H9 (cell line): ENCODE measurements at regions not wholly inside any gene's neighbourhood (a gene's known extent, or its start where the extent isn't known, plus 50 kb on each side); places are given as distances from the start of the nearest gene placed in this dataset.

Source experiments
- DNase-seq: peaks from one replicate; pipeline ENCODE4 v3.0.0-alpha.2; 2017
- H2AFZ ChIP-seq: one replicate; pipeline ENCODE4 v1.6.1; 2013; ENCODE audit warnings: mild to moderate bottlenecking, low read length, control low read depth, moderate library complexity
- H2AK5ac ChIP-seq: 2 replicates; pipeline ENCODE4 v1.6.1; 2013; ENCODE audit warnings: low read length, control low read depth, mixed read lengths; ENCODE audit not compliant: insufficient read length
- H2BK120ac ChIP-seq: one replicate; pipeline ENCODE4 v1.6.1; 2013; ENCODE audit warnings: low read depth, mild to moderate bottlenecking, low read length, control low read depth, inconsistent platforms; ENCODE audit not compliant: poor library complexity, severe bottlenecking
- H2BK12ac ChIP-seq: 2 replicates; pipeline ENCODE4 v1.6.1; 2013; ENCODE audit warnings: low read length, control low read depth, mixed read lengths, low read depth; ENCODE audit not compliant: insufficient read length
- H2BK15ac ChIP-seq: 2 replicates; pipeline ENCODE4 v1.6.1; 2013; ENCODE audit warnings: low read depth, low read length, control low read depth
- H2BK20ac ChIP-seq: one replicate; pipeline ENCODE4 v1.6.1; 2013; ENCODE audit warnings: low read depth, mild to moderate bottlenecking, low read length, control low read depth, inconsistent platforms; ENCODE audit not compliant: poor library complexity, severe bottlenecking
- H2BK5ac ChIP-seq: 2 replicates; pipeline ENCODE4 v1.6.1; 2013; ENCODE audit warnings: low read length, control low read depth, mixed read lengths; ENCODE audit not compliant: insufficient read length
- H3K14ac ChIP-seq: 2 replicates; pipeline ENCODE4 v1.6.1; 2013; ENCODE audit warnings: low read length, control low read depth; ENCODE audit not compliant: insufficient read depth
- H3K18ac ChIP-seq: 2 replicates; pipeline ENCODE4 v1.6.1; 2013; ENCODE audit warnings: low read depth, mild to moderate bottlenecking, mixed read lengths, low read length, control low read depth; ENCODE audit not compliant: insufficient read length
- H3K23ac ChIP-seq: 2 replicates; pipeline ENCODE4 v1.6.1; 2013; ENCODE audit warnings: low read length, control low read depth, mixed read lengths, low read depth; ENCODE audit not compliant: insufficient read length
- H3K23me2 ChIP-seq: 2 replicates; pipeline ENCODE4 v1.6.1; 2013; ENCODE audit warnings: low read depth, mild to moderate bottlenecking, mixed read lengths, low read length, control low read depth; ENCODE audit not compliant: insufficient read length, poor library complexity, severe bottlenecking
- H3K27ac ChIP-seq: 2 replicates; pipeline ENCODE4 v1.5.1; 2013; ENCODE audit warnings: low read length, control low read depth, mixed read lengths, low read depth; ENCODE audit not compliant: insufficient read length
- H3K27me3 ChIP-seq: 2 replicates; pipeline ENCODE4 v1.6.1; 2013; ENCODE audit warnings: low read length, control low read depth, inconsistent platforms; ENCODE audit not compliant: insufficient read depth
- H3K4ac ChIP-seq: 2 replicates; pipeline ENCODE4 v1.6.1; 2013; ENCODE audit warnings: low read depth, mild to moderate bottlenecking, control low read depth, inconsistent platforms, low read length, moderate library complexity
- H3K4me1 ChIP-seq: 2 replicates; pipeline ENCODE4 v1.6.1; 2013; ENCODE audit warnings: low read length, control low read depth, inconsistent platforms; ENCODE audit not compliant: insufficient read depth
- H3K4me2 ChIP-seq: 2 replicates; pipeline ENCODE4 v1.6.1; 2013; ENCODE audit warnings: low read length, control low read depth, mixed read lengths; ENCODE audit not compliant: insufficient read length, insufficient read depth
- H3K56ac ChIP-seq: 2 replicates; pipeline ENCODE4 v1.6.1; 2013; ENCODE audit warnings: low read depth, mild to moderate bottlenecking, mixed read lengths, low read length, control low read depth; ENCODE audit not compliant: insufficient read length
- H3K79me1 ChIP-seq: 2 replicates; pipeline ENCODE4 v1.6.1; 2013; ENCODE audit warnings: low read depth, mild to moderate bottlenecking, moderate library complexity, low read length, control low read depth, inconsistent platforms; ENCODE audit not compliant: insufficient read depth, poor library complexity, severe bottlenecking
- H3K79me2 ChIP-seq: 2 replicates; pipeline ENCODE4 v1.6.1; 2013; ENCODE audit warnings: low read length, control low read depth, inconsistent platforms; ENCODE audit not compliant: insufficient read depth
- H3K9ac ChIP-seq: 2 replicates; pipeline ENCODE4 v1.6.1; 2013; ENCODE audit warnings: low read length, control low read depth, mixed read lengths; ENCODE audit not compliant: insufficient read length; ENCODE audit errors: extremely low read depth
- H3K9me3 ChIP-seq: one replicate; pipeline ENCODE4 v1.6.1; 2013; ENCODE audit warnings: low read depth, low read length, inconsistent platforms; ENCODE audit not compliant: control insufficient read depth
- H3T11ph ChIP-seq: one replicate; pipeline ENCODE4 v1.6.1; 2013; ENCODE audit warnings: mild to moderate bottlenecking, low read length, control low read depth, inconsistent platforms
- H4K20me1 ChIP-seq: one replicate; pipeline ENCODE4 v1.6.1; 2013; ENCODE audit not compliant: control insufficient read depth, insufficient read length, insufficient read depth
- H4K5ac ChIP-seq: 2 replicates; pipeline ENCODE4 v1.6.1; 2013; ENCODE audit warnings: low read depth, mild to moderate bottlenecking, mixed read lengths, low read length, control low read depth; ENCODE audit not compliant: insufficient read length
- H4K8ac ChIP-seq: replicated peaks from 2 replicates; pipeline ENCODE4 v1.6.1; 2013; ENCODE audit warnings: low read length, control low read depth, mixed read lengths, low read depth; ENCODE audit not compliant: insufficient read length
- H4K91ac ChIP-seq: 2 replicates; pipeline ENCODE4 v1.6.1; 2013; ENCODE audit warnings: low read depth, mild to moderate bottlenecking, moderate library complexity, mixed read lengths, low read length, control low read depth; ENCODE audit not compliant: insufficient read length
- H3K27ac Mint-ChIP-seq, 3 experiments: 2 replicates in 2 of 3; 3 replicates in 1 of 3; pipeline ENCODE4 v1.8.0; 2020 to 2021; ENCODE audit warnings: mixed read lengths in 3 of 3, mild to moderate bottlenecking in 1 of 3, moderate library complexity in 1 of 3
- H3K27me3 Mint-ChIP-seq: 2 replicates; pipeline ENCODE4 v1.8.0; 2021; ENCODE audit warnings: low read depth, mild to moderate bottlenecking, moderate library complexity, mixed read lengths
- H3K36me3 Mint-ChIP-seq, 3 experiments: 2 replicates in 2 of 3; 3 replicates in 1 of 3; pipeline ENCODE4 v1.8.0; 2020 to 2021; ENCODE audit warnings: low read depth in 3 of 3, mixed read lengths in 3 of 3; ENCODE audit not compliant: insufficient read depth in 1 of 3
- H3K4me1 Mint-ChIP-seq, 2 experiments: 2 replicates each; pipeline ENCODE4 v1.8.0; 2020; ENCODE audit warnings: mixed read lengths in 2 of 2
- H3K4me3 Mint-ChIP-seq, 2 experiments: 2 replicates in 1 of 2; 3 replicates in 1 of 2; pipeline ENCODE4 v1.8.0; 2020 to 2021; ENCODE audit warnings: mild to moderate bottlenecking in 2 of 2, mixed read lengths in 2 of 2, moderate library complexity in 1 of 2
- H3K9me3 Mint-ChIP-seq, 2 experiments: 2 replicates in 1 of 2; 3 replicates in 1 of 2; pipeline ENCODE4 v1.8.0; 2020; ENCODE audit warnings: mild to moderate bottlenecking in 2 of 2, mixed read lengths in 2 of 2, moderate library complexity in 1 of 2
- CTCF ChIP-seq: fragments of 200-600 bp; sonication (generic); conservative IDR thresholded peaks from 3 replicates; pipeline ENCODE4 v1.8.0; 2021; ENCODE audit warnings: antibody characterized with exemption, mild to moderate bottlenecking
- WGBS: extraction: QIAGEN DNeasy Blood & Tissue Kit; methylation state at CpG from one replicate; pipeline ENCODE4 v1.1.7; 2013; ENCODE audit warnings: missing lambda C conversion rate, low lambda C conversion rate, mixed read lengths; ENCODE audit not compliant: insufficient read length; ENCODE audit errors: extremely low coverage; 5-methylcytosine and 5-hydroxymethylcytosine counted together

GRCh38 chr4:157655096-157655809 is 434.7 kb downstream of the GRIA2 start:
- Mint-ChIP-seq H3K9me3 (peaks cover 3 to 4% of the 10 kb centered on the region in 2 experiments; a peak in 2 of 5 replicates), H3K27me3 (no peaks in the 10 kb centered on the region), H3K4me1 (0 out of 4 replicates have a peak, but pooled peaks cover 0 to 2% of the 10 kb centered on the region in 2 experiments), H3K36me3 (no peaks in the 10 kb centered on the region), H3K4me3 (no peak overlapping the region), H3K27ac (no peak overlapping the region)
- H4K91ac ChIP-seq: no peak overlapping the region
- H2AK5ac ChIP-seq: no peak overlapping the region
- no peak overlapping the region for H3K14ac ChIP-seq
- DNase-seq: no peak
- no peak overlapping the region for H4K8ac ChIP-seq
- H3K23me2 ChIP-seq: no peaks in the 10 kb centered on the region
- H2BK20ac ChIP-seq: no peak overlapping the region
- TF ChIP-seq CTCF: no peak
- no peak overlapping the region for H3K9ac ChIP-seq
- H2BK12ac ChIP-seq: no peak overlapping the region
- no peaks in the 10 kb centered on the region for H3K79me2 ChIP-seq
- no peak overlapping the region for H3K4me2 ChIP-seq
- H3K4ac ChIP-seq: no peak overlapping the region
- H3K23ac ChIP-seq: no peak overlapping the region
- H3K56ac ChIP-seq: no peak overlapping the region
- H3K79me1 ChIP-seq: no peaks in the 10 kb centered on the region
- H3T11ph ChIP-seq: no peak overlapping the region
- no peak overlapping the region for H2AFZ ChIP-seq
- no peak overlapping the region for H2BK120ac ChIP-seq
- no peak overlapping the region for H2BK5ac ChIP-seq
- no peak overlapping the region for H3K18ac ChIP-seq
- H4K20me1 ChIP-seq: no peaks in the 10 kb centered on the region
- no peaks in the 10 kb centered on the region; the same call in 1 of the 2 replicates for H3K4me1 ChIP-seq
- no peaks in the 10 kb centered on the region for H3K27me3 ChIP-seq
- WGBS: no CpG with 5 or more reads among the region's 6 CpGs
- no peak overlapping the region for H3K27ac ChIP-seq
- no peaks in the 10 kb centered on the region for H3K9me3 ChIP-seq
- H2BK15ac ChIP-seq: no peak overlapping the region
- H4K5ac ChIP-seq: no peak overlapping the region
